Glutamatergic neuron (in vitro differentiated cells): ENCODE measurements at regions not wholly inside any gene's neighbourhood (a gene's known extent, or its start where the extent isn't known, plus 50 kb on each side); places are given as distances from the start of the nearest gene placed in this dataset.

Experiments used
- DNase-seq: peaks from one replicate; pipeline ENCODE4 v3.0.0; 2022
- H3K27ac Mint-ChIP-seq: one replicate; pipeline ENCODE4 v1.8.0; 2020; ENCODE audit warnings: mild to moderate bottlenecking, mixed read lengths, inconsistent platforms; ENCODE audit not compliant: unreplicated experiment
- H3K27me3 Mint-ChIP-seq: one replicate; pipeline ENCODE4 v1.8.0; 2020; ENCODE audit warnings: mild to moderate bottlenecking, moderate library complexity, mixed read lengths, inconsistent platforms; ENCODE audit not compliant: unreplicated experiment
- H3K36me3 Mint-ChIP-seq: one replicate; pipeline ENCODE4 v1.8.0; 2020; ENCODE audit warnings: mild to moderate bottlenecking, mixed read lengths, inconsistent platforms; ENCODE audit not compliant: unreplicated experiment
- H3K4me1 Mint-ChIP-seq: one replicate; pipeline ENCODE4 v1.8.0; 2020; ENCODE audit warnings: mild to moderate bottlenecking, low read depth, mixed read lengths, inconsistent platforms; ENCODE audit not compliant: unreplicated experiment
- H3K4me3 Mint-ChIP-seq: one replicate; pipeline ENCODE4 v1.8.0; 2020; ENCODE audit warnings: mild to moderate bottlenecking, mixed read lengths, inconsistent platforms; ENCODE audit not compliant: unreplicated experiment
- H3K9me3 Mint-ChIP-seq: one replicate; pipeline ENCODE4 v1.8.0; 2020; ENCODE audit warnings: mild to moderate bottlenecking, moderate library complexity, mixed read lengths, inconsistent platforms; ENCODE audit not compliant: unreplicated experiment
- TF ChIP-seq, protein P1 (sequence below): fragments of 200-600 bp; sonication (generic); IDR thresholded peaks from one replicate; pipeline ENCODE4 v1.5.0; 2021; ENCODE audit not compliant: partially characterized antibody, unreplicated experiment

GRCh38 chr19:31906111-31906871, 439.1 kb upstream of the ZNF507 start:
- H3K27me3 Mint-ChIP-seq, result no peaks in the 10 kb centered on the region
- peaks cover 2% of the 10 kb centered on the region for H3K9me3 Mint-ChIP-seq
- H3K4me3 Mint-ChIP-seq, result no peak overlapping the region
- H3K27ac Mint-ChIP-seq, result no peak overlapping the region
- DNase-seq, result no peak
- no peaks in the 10 kb centered on the region for H3K36me3 Mint-ChIP-seq
- TF ChIP-seq, protein P1, sequence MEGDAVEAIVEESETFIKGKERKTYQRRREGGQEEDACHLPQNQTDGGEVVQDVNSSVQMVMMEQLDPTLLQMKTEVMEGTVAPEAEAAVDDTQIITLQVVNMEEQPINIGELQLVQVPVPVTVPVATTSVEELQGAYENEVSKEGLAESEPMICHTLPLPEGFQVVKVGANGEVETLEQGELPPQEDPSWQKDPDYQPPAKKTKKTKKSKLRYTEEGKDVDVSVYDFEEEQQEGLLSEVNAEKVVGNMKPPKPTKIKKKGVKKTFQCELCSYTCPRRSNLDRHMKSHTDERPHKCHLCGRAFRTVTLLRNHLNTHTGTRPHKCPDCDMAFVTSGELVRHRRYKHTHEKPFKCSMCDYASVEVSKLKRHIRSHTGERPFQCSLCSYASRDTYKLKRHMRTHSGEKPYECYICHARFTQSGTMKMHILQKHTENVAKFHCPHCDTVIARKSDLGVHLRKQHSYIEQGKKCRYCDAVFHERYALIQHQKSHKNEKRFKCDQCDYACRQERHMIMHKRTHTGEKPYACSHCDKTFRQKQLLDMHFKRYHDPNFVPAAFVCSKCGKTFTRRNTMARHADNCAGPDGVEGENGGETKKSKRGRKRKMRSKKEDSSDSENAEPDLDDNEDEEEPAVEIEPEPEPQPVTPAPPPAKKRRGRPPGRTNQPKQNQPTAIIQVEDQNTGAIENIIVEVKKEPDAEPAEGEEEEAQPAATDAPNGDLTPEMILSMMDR, result no peak
- peaks cover 7% of the 10 kb centered on the region for H3K4me1 Mint-ChIP-seq

DNA sequence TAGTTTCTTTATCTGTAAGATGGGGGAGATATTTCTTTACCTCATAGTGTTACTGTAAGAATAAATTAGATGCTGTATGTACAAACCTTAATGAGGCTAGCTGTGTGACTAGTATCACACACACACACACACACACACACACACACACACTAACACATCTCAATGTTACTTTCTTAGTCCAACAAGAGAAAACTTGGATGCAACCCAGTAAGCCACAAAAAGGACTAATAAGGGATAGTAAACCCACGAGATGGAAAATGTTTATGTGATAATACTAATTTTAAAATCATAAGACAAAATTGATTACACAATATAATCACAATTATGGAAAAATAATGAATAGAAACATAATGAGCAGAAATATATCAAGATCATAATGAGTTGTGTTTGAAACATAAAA, 437.7 kb upstream of the ZNF507 start:
- no peak overlapping the region for H3K4me3 Mint-ChIP-seq
- TF ChIP-seq, protein P1, result no peak
- DNase-seq, result no peak
- H3K27me3 Mint-ChIP-seq, result no peaks in the 10 kb centered on the region
- peaks cover 7% of the 10 kb centered on the region for H3K4me1 Mint-ChIP-seq
- H3K27ac Mint-ChIP-seq, result no peak overlapping the region
- peaks cover 2% of the 10 kb centered on the region for H3K9me3 Mint-ChIP-seq
- no peaks in the 10 kb centered on the region for H3K36me3 Mint-ChIP-seq

GRCh38 chr19:31908080-31908479, 437.3 kb upstream of the ZNF507 start:
- Mint-ChIP-seq H3K4me3 (no peak overlapping the region), H3K9me3 (peaks cover 2% of the 10 kb centered on the region), H3K36me3 (no peaks in the 10 kb centered on the region), H3K27me3 (no peaks in the 10 kb centered on the region), H3K4me1 (peaks cover 7% of the 10 kb centered on the region), H3K27ac (no peak overlapping the region)
- DNase-seq, result no peak
- TF ChIP-seq, protein P1, result no peak

- Mint-ChIP-seq H3K36me3 (no peaks in the 10 kb centered on the region), H3K4me3 (no peak overlapping the region), H3K27ac (no peak overlapping the region), H3K9me3 (peaks cover 2% of the 10 kb centered on the region), H3K4me1 (peaks cover 7% of the 10 kb centered on the region), H3K27me3 (no peaks in the 10 kb centered on the region)
- DNase-seq, result no peak
- TF ChIP-seq, protein P1, result no peak
Measured at GRCh38 chr19:31908496-31909225, 436.7 kb upstream of the ZNF507 start.

GRCh38 chr19:31910224-31910623, 435.2 kb upstream of the ZNF507 start:
- Mint-ChIP-seq H3K27me3 (no peaks in the 10 kb centered on the region), H3K36me3 (no peaks in the 10 kb centered on the region), H3K9me3 (peaks cover 2% of the 10 kb centered on the region), H3K4me3 (no peak overlapping the region), H3K27ac (no peak overlapping the region), H3K4me1 (peaks cover 7% of the 10 kb centered on the region)
- TF ChIP-seq, protein P1, result no peak
- DNase-seq, result no peak
